Esophagus muscularis mucosa (tissue), 4 donors: ENCODE measurements at regions not wholly inside any gene's neighbourhood (a gene's known extent, or its start where the extent isn't known, plus 50 kb on each side); places are given as distances from the start of the nearest gene placed in this dataset.

Experiments
- DNase-seq: peaks from one replicate; pipeline ENCODE4 v3.0.0-alpha.2; 2017; ENCODE audit errors: extremely low spot score
- H3K27ac ChIP-seq, 4 donors: fragments of 200-600 bp; sonication (generic); replicated peaks in 1 of 4; 1 replicate in 3 of 4; 2 replicates in 1 of 4; pipeline ENCODE4 v1.5.1; 2016 to 2019; ENCODE audit warnings: mild to moderate bottlenecking in 1 of 4
- H3K27me3 ChIP-seq, 4 donors: fragments of 200-600 bp; sonication (generic); one replicate each; pipeline versions ENCODE4 v1.5.1 to v1.6.0; 2016 to 2019
- H3K36me3 ChIP-seq, 4 donors: fragments of 200-600 bp; sonication (generic); one replicate each; pipeline ENCODE4 v1.5.1; 2016 to 2019
- H3K4me1 ChIP-seq, 4 donors: fragments of 200-600 bp; sonication (generic); one replicate each; pipeline ENCODE4 v1.5.1; 2016 to 2019
- H3K4me3 ChIP-seq, 4 donors: fragments of 200-600 bp; sonication (generic); 1 replicate in 2 of 4; 2 replicates in 2 of 4; pipeline ENCODE4 v1.5.1; 2016 to 2019; ENCODE audit warnings: mild to moderate bottlenecking in 4 of 4, moderate library complexity in 1 of 4
- H3K9me3 ChIP-seq, 4 donors: fragments of 200-600 bp; sonication (generic); 1 replicate in 3 of 4; 2 replicates in 1 of 4; pipeline ENCODE4 v1.5.1; 2016 to 2019
- CTCF ChIP-seq, 3 experiments: fragments of 200-600 bp in 2 of 3; fragments of 450-650 bp in 1 of 3; sonication (generic) in 2 of 3; IDR thresholded peaks; one replicate each; pipeline ENCODE4 v1.5.1; 2017 to 2019; ENCODE audit warnings: antibody characterized with exemption in 3 of 3, mild to moderate bottlenecking in 2 of 3, moderate library complexity in 1 of 3
- EP300 ChIP-seq: sonication (generic); formaldehyde crosslinking; IDR thresholded peaks from one replicate; pipeline ENCODE4 v1.6.1; 2017; ENCODE audit warnings: antibody characterized with exemption
- POLR2A ChIP-seq: fragments of 450-650 bp; IDR thresholded peaks from one replicate; pipeline ENCODE4 v1.6.1; 2017; ENCODE audit warnings: antibody characterized with exemption, moderate library complexity, mild to moderate bottlenecking, low read depth
- POLR2AphosphoS5 ChIP-seq, 2 donors: sonication (generic); formaldehyde crosslinking; IDR thresholded peaks; one replicate each; pipeline ENCODE4 v1.6.1; 2017; ENCODE audit warnings: antibody characterized with exemption in 2 of 2
- WGBS: methylation state at CpG from one replicate; pipeline ENCODE4 v1.1.5; 2018; 5-methylcytosine and 5-hydroxymethylcytosine counted together
- intact Hi-C: fragments of 100-400 bp; cut with DNase I; formaldehyde crosslinking; loops from one replicate; pipeline ENCODE4 v1.15.1; 2023

GRCh38 chr9:99375481-99375880 is 153.4 kb downstream of the SEC61B start:
- intact Hi-C loops = no loop called here
- Histone ChIP-seq H3K4me3 (no peak overlapping the region), H3K36me3 (no peaks in the 10 kb centered on the region), H3K9me3 (no peaks in the 10 kb centered on the region), H3K27me3 (no peaks in the 10 kb centered on the region), H3K4me1 (no peaks in the 10 kb centered on the region), H3K27ac (no peak overlapping the region)
- TF ChIP-seq CTCF (IDR thresholded peaks at IDR 0.05) (no peak), POLR2A (no peak)
- WGBS = 91% methylated on average over 3 of the region's 3 CpGs
- no peak for DNase-seq

GRCh38 chr9:99377790-99378775 is 156.0 kb downstream of the SEC61B start:
- no peak for DNase-seq
- TF ChIP-seq POLR2AphosphoS5 (IDR thresholded peaks at IDR 0.05) (no peak), POLR2A (no peak), CTCF (IDR thresholded peaks at IDR 0.05) (no peak), EP300 (no peak)
- Histone ChIP-seq H3K4me1 (no peaks in the 10 kb centered on the region), H3K27ac (peak overlapping the region in 1 of 4 donors; percentile 12), H3K4me3 (no peak overlapping the region), H3K9me3 (no peaks in the 10 kb centered on the region), H3K36me3 (no peaks in the 10 kb centered on the region), H3K27me3 (no peaks in the 10 kb centered on the region)
- intact Hi-C loops = no loop called here
- 57% methylated on average over 10 of the region's 10 CpGs for WGBS

GRCh38 chr9:99383536-99383935 is 161.5 kb downstream of the SEC61B start:
- DNase-seq = no peak

GRCh38 chr9:99385215-99385614 is 163.1 kb downstream of the SEC61B start:
- Histone ChIP-seq H3K4me3 (no peak overlapping the region), H3K27ac (no peak overlapping the region), H3K36me3 (no peaks in the 10 kb centered on the region), H3K4me1 (no peaks in the 10 kb centered on the region), H3K9me3 (no peaks in the 10 kb centered on the region), H3K27me3 (no peaks in the 10 kb centered on the region)
- TF ChIP-seq CTCF (IDR thresholded peaks at IDR 0.05) = no peak
- TF ChIP-seq POLR2A = no peak
- no peak for TF ChIP-seq EP300
- no peak for DNase-seq
- WGBS = 93% methylated on average over 4 of the region's 4 CpGs
- intact Hi-C loops = no loop called here

More at GRCh38 chr9:99383536-99383935, 161.5 kb downstream of the SEC61B start:
- Histone ChIP-seq H3K27me3 (no peaks in the 10 kb centered on the region), H3K4me1 (no peaks in the 10 kb centered on the region), H3K4me3 (no peak overlapping the region), H3K9me3 (no peaks in the 10 kb centered on the region), H3K36me3 (no peaks in the 10 kb centered on the region), H3K27ac (no peak overlapping the region)
- TF ChIP-seq CTCF (IDR thresholded peaks at IDR 0.05) (no peak), POLR2AphosphoS5 (IDR thresholded peaks at IDR 0.05) (no peak), EP300 (no peak), POLR2A (no peak)
- intact Hi-C loops = no loop called here
- 22% methylated on average over 2 of the region's 2 CpGs for WGBS
